ENCODE measurements at regions not wholly inside any gene's neighbourhood (a gene's known extent, or its start where the extent isn't known, plus 50 kb on each side); places are given as distances from the start of the nearest gene placed in this dataset.

- DNase-seq (ENCODE audit: low read depth): no peak
- no peak overlapping the region for H3K4me3 ChIP-seq (ENCODE audit: low read depth, low read length)
Observed at GRCh38 chr12:65593239-65593701, 231.0 kb upstream of the HMGA2 start.

GRCh38 chr12:65594409-65594808 lies 229.9 kb upstream of the HMGA2 start:
- no peak for DNase-seq (ENCODE audit: low read depth)

GRCh38 chr12:65595016-65595560 lies 229.2 kb upstream of the HMGA2 start:
- H3K4me3 ChIP-seq (ENCODE audit: low read depth, low read length): no peak overlapping the region
- DNase-seq (ENCODE audit: low read depth): no peak

More at GRCh38 chr12:65594409-65594808, 229.9 kb upstream of the HMGA2 start:
- H3K4me3 ChIP-seq (ENCODE audit: low read depth, low read length): no peak overlapping the region

GRCh38 chr12:65596514-65597091 lies 227.7 kb upstream of the HMGA2 start:
- no peak overlapping the region for H3K4me3 ChIP-seq (ENCODE audit: low read depth, low read length)
- no peak for DNase-seq (ENCODE audit: low read depth)

GRCh38 chr12:65597527-65597926 lies 226.8 kb upstream of the HMGA2 start:
- DNase-seq (ENCODE audit: low read depth): no peak
- no peak overlapping the region for H3K4me3 ChIP-seq (ENCODE audit: low read depth, low read length)

GRCh38 chr12:65598688-65599087 lies 225.6 kb upstream of the HMGA2 start:
- DNase-seq (ENCODE audit: low read depth): no peak
- no peak overlapping the region for H3K4me3 ChIP-seq (ENCODE audit: low read depth, low read length)

- H3K4me3 ChIP-seq (ENCODE audit: low read depth, low read length): no peak overlapping the region
- DNase-seq (ENCODE audit: low read depth): no peak
Observed at GRCh38 chr12:65602253-65602609, 222.1 kb upstream of the HMGA2 start.

GRCh38 chr12:65602610-65603295 lies 221.5 kb upstream of the HMGA2 start:
- peak overlapping the region; percentile 57 for H3K4me3 ChIP-seq (ENCODE audit: low read depth, low read length)

GRCh38 chr12:65603438-65604351 lies 220.6 kb upstream of the HMGA2 start:
- peak overlapping the region; percentile 57 for H3K4me3 ChIP-seq (ENCODE audit: low read depth, low read length)
- peak; percentile 73 for DNase-seq (ENCODE audit: low read depth)

More at GRCh38 chr12:65602610-65603295, 221.5 kb upstream of the HMGA2 start:
- peak; percentile 86 for DNase-seq (ENCODE audit: low read depth)

GRCh38 chr12:65605019-65605418 lies 219.3 kb upstream of the HMGA2 start:
- no peak for DNase-seq (ENCODE audit: low read depth)
- H3K4me3 ChIP-seq (ENCODE audit: low read depth, low read length): no peak overlapping the region

- DNase-seq (ENCODE audit: low read depth): no peak
- no peak overlapping the region for H3K4me3 ChIP-seq (ENCODE audit: low read depth, low read length)
Observed at GRCh38 chr12:65606008-65606766, 218.1 kb upstream of the HMGA2 start.

- no peak overlapping the region for H3K4me3 ChIP-seq (ENCODE audit: low read depth, low read length)
- DNase-seq (ENCODE audit: low read depth): no peak
Observed at GRCh38 chr12:65607401-65607841, 216.9 kb upstream of the HMGA2 start.

- no peak for DNase-seq (ENCODE audit: low read depth)
- H3K4me3 ChIP-seq (ENCODE audit: low read depth, low read length): no peak overlapping the region
Observed at GRCh38 chr12:65608319-65608916, 215.9 kb upstream of the HMGA2 start.

- H3K4me3 ChIP-seq (ENCODE audit: low read depth, low read length): no peak overlapping the region
- DNase-seq (ENCODE audit: low read depth): peak; percentile 94
Observed at GRCh38 chr12:65609359-65609771, 214.9 kb upstream of the HMGA2 start.

GRCh38 chr12:65611396-65611795 lies 212.9 kb upstream of the HMGA2 start:
- no peak overlapping the region for H3K4me3 ChIP-seq (ENCODE audit: low read depth, low read length)
- DNase-seq (ENCODE audit: low read depth): no peak

GRCh38 chr12:65612440-65612839 lies 211.8 kb upstream of the HMGA2 start:
- DNase-seq (ENCODE audit: low read depth): no peak
- peak overlapping the region; percentile 1 for H3K4me3 ChIP-seq (ENCODE audit: low read depth, low read length)

- no peak for DNase-seq (ENCODE audit: low read depth)
- H3K4me3 ChIP-seq (ENCODE audit: low read depth, low read length): no peak overlapping the region
Observed at GRCh38 chr12:65613692-65614091, 210.6 kb upstream of the HMGA2 start.

- H3K4me3 ChIP-seq (ENCODE audit: low read depth, low read length): no peak overlapping the region
- DNase-seq (ENCODE audit: low read depth): no peak
Observed at GRCh38 chr12:65614259-65614889, 209.9 kb upstream of the HMGA2 start.

Data from skeletal muscle cell (primary cell).